ENCODE measurements at regions not wholly inside any gene's neighbourhood (a gene's known extent, or its start where the extent isn't known, plus 50 kb on each side); places are given as distances from the start of the nearest gene placed in this dataset.

- H3K4me1 ChIP-seq, result no peaks in the 10 kb centered on the region
- no peaks in the 10 kb centered on the region for H3K9me3 ChIP-seq
- H3K36me3 ChIP-seq, result no peaks in the 10 kb centered on the region
- DNase-seq (ENCODE audit: extremely low spot score), result no peak
- intact Hi-C loops (cut with DNase I), result no loop called here
- H3K27ac ChIP-seq (replicated peaks in 1 of 4), result no peak overlapping the region
- WGBS, result 90% methylated on average over 2 of the region's 2 CpGs
- TF ChIP-seq POLR2A (IDR thresholded peaks at IDR 0.05; ENCODE audit: low read depth) (no peak), CTCF (IDR thresholded peaks at IDR 0.05) (no peak), POLR2AphosphoS5 (IDR thresholded peaks at IDR 0.05) (no peak), EP300 (IDR thresholded peaks at IDR 0.05) (no peak)
- H3K4me3 ChIP-seq, result no peak overlapping the region
- H3K27me3 ChIP-seq, result no peaks in the 10 kb centered on the region
These were observed 73.4 kb upstream of the NDUFV2 start for GRCh38 chr18:9029131-9029530.

- WGBS, result 88% methylated on average over 4 of the region's 7 CpGs
- Histone ChIP-seq H3K27me3 (no peaks in the 10 kb centered on the region), H3K4me3 (no peak overlapping the region), H3K4me1 (no peaks in the 10 kb centered on the region), H3K9me3 (no peaks in the 10 kb centered on the region), H3K27ac (replicated peaks in 1 of 4) (no peak overlapping the region), H3K36me3 (no peaks in the 10 kb centered on the region)
- no peak for TF ChIP-seq POLR2A (IDR thresholded peaks at IDR 0.05; ENCODE audit: low read depth)
- TF ChIP-seq CTCF (IDR thresholded peaks at IDR 0.05), result no peak
- TF ChIP-seq POLR2AphosphoS5 (IDR thresholded peaks at IDR 0.05), result no peak
- no peak for TF ChIP-seq EP300 (IDR thresholded peaks at IDR 0.05)
- intact Hi-C loops (cut with DNase I), result no loop called here
- no peak for DNase-seq (ENCODE audit: extremely low spot score)
These were observed 70.0 kb upstream of the NDUFV2 start for GRCh38 chr18:9032519-9032918.

GRCh38 chr18:9038277-9038871 is 64.1 kb upstream of the NDUFV2 start:
- H3K27ac ChIP-seq (replicated peaks in 1 of 4), result no peak overlapping the region
- no peak for DNase-seq (ENCODE audit: extremely low spot score)
- peaks cover 0 to 7% (median 0%) of the 10 kb centered on the region in 4 donors for H3K4me1 ChIP-seq
- intact Hi-C loops (cut with DNase I), result no loop called here
- H3K9me3 ChIP-seq, result no peaks in the 10 kb centered on the region
- 81% methylated on average over 7 of the region's 7 CpGs for WGBS
- no peak overlapping the region for H3K4me3 ChIP-seq
- no peaks in the 10 kb centered on the region for H3K36me3 ChIP-seq
- H3K27me3 ChIP-seq, result no peaks in the 10 kb centered on the region
- TF ChIP-seq EP300 (IDR thresholded peaks at IDR 0.05) (no peak), POLR2AphosphoS5 (IDR thresholded peaks at IDR 0.05) (no peak), CTCF (IDR thresholded peaks at IDR 0.05) (no peak), POLR2A (IDR thresholded peaks at IDR 0.05; ENCODE audit: low read depth) (no peak)

GRCh38 chr18:9039441-9040071 is 62.9 kb upstream of the NDUFV2 start:
- TF ChIP-seq POLR2AphosphoS5 (IDR thresholded peaks at IDR 0.05) (no peak), EP300 (IDR thresholded peaks at IDR 0.05) (no peak), POLR2A (IDR thresholded peaks at IDR 0.05; ENCODE audit: low read depth) (no peak), CTCF (IDR thresholded peaks at IDR 0.05) (no peak)
- DNase-seq (ENCODE audit: extremely low spot score), result no peak
- Histone ChIP-seq H3K36me3 (no peaks in the 10 kb centered on the region), H3K27ac (replicated peaks in 1 of 4) (no peak overlapping the region), H3K9me3 (no peaks in the 10 kb centered on the region), H3K27me3 (no peaks in the 10 kb centered on the region), H3K4me1 (peaks cover 0 to 7% (median 0%) of the 10 kb centered on the region in 4 donors), H3K4me3 (no peak overlapping the region)
- intact Hi-C loops (cut with DNase I), result no loop called here
- 91% methylated on average over 3 of the region's 3 CpGs for WGBS
